Mesodermal cell (in vitro differentiated cells): ENCODE measurements at regions not wholly inside any gene's neighbourhood (a gene's known extent, or its start where the extent isn't known, plus 50 kb on each side); places are given as distances from the start of the nearest gene placed in this dataset.

ENCODE experiments used
- H3K27ac ChIP-seq: 2 replicates; pipeline ENCODE4 v1.7.0; 2013; ENCODE audit warnings: mild to moderate bottlenecking, low read depth, low read length, moderate library complexity; ENCODE audit not compliant: severe bottlenecking
- H3K36me3 ChIP-seq: 2 replicates; pipeline ENCODE4 v1.7.1; 2013; ENCODE audit warnings: mild to moderate bottlenecking, low read length, moderate library complexity; ENCODE audit not compliant: control insufficient read depth, insufficient read depth
- H3K4me1 ChIP-seq: one replicate; pipeline ENCODE4 v1.7.1; 2013; ENCODE audit warnings: mild to moderate bottlenecking, low read length; ENCODE audit not compliant: insufficient read depth, control insufficient read depth, poor library complexity, severe bottlenecking
- H3K4me3 ChIP-seq: 2 replicates; pipeline ENCODE4 v1.7.0; 2013; ENCODE audit warnings: low read length, control low read depth, mild to moderate bottlenecking; ENCODE audit not compliant: insufficient read depth, poor library complexity, severe bottlenecking; ENCODE audit errors: extremely low read depth
- H3K9me3 ChIP-seq: 2 replicates; pipeline ENCODE4 v1.7.1; 2013; ENCODE audit warnings: mild to moderate bottlenecking, low read length, moderate library complexity; ENCODE audit not compliant: control insufficient read depth
- WGBS, 2 experiments: methylation state at CpG; one replicate each; pipeline ENCODE4 v1.1.5; 2013; ENCODE audit warnings: missing lambda C conversion rate in 2 of 2; ENCODE audit not compliant: insufficient coverage in 2 of 2; 5-methylcytosine and 5-hydroxymethylcytosine counted together

GRCh38 chr12:125492354-125493270 lies 427.4 kb downstream of the AACS start:
- no peak overlapping the region for H3K4me3 ChIP-seq
- H3K4me1 ChIP-seq = no peaks in the 10 kb centered on the region
- 83 to 90% methylated on average over 11 to 15 of the region's 20 CpGs for WGBS, 2 experiments
- no peaks in the 10 kb centered on the region for H3K36me3 ChIP-seq
- H3K9me3 ChIP-seq = no peaks in the 10 kb centered on the region
- no peak overlapping the region for H3K27ac ChIP-seq

DNA sequence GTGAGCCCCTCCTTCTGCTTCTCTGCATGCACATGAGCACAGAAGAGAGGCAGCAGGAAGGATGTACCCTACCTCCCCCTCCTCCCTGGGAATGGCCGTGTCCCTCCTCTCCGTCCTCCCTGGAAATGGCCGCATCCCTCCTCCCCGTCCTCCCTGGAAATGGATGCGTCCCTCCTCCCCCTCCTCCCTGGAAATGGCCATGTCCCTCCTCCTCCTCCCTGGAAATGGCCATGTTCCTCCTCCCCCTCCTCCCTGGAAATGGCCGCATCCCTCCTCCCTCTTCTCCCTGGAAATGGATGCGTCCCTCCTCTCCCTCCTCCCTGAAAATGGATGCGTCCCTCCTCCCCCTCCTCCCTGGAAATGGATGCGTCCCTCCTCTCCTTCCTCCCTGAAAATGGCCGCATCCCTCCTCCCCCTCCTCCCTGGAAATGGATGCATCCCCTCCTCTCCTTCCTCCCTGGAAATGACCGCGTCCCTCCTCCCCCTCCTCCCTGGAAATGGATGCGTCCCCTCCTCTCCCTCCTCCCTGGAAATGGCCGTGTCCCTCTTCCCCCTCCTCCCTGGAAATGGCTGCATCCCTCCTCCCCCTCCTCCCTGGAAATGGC lies 428.6 kb downstream of the AACS start:
- Histone ChIP-seq H3K4me1 (no peaks in the 10 kb centered on the region), H3K36me3 (no peaks in the 10 kb centered on the region), H3K9me3 (no peaks in the 10 kb centered on the region), H3K4me3 (no peak overlapping the region), H3K27ac (no peak overlapping the region)
- WGBS, 2 experiments = 92 to 94% methylated on average over 4 to 10 of the region's 14 CpGs

- Histone ChIP-seq H3K36me3 (no peaks in the 10 kb centered on the region), H3K4me3 (no peak overlapping the region), H3K4me1 (no peaks in the 10 kb centered on the region), H3K27ac (no peak overlapping the region), H3K9me3 (no peaks in the 10 kb centered on the region)
- 77 to 90% methylated on average over 3 to 4 of the region's 6 CpGs for WGBS, 2 experiments
Measured at GRCh38 chr12:125503128-125503527, 437.9 kb downstream of the AACS start.

DNA sequence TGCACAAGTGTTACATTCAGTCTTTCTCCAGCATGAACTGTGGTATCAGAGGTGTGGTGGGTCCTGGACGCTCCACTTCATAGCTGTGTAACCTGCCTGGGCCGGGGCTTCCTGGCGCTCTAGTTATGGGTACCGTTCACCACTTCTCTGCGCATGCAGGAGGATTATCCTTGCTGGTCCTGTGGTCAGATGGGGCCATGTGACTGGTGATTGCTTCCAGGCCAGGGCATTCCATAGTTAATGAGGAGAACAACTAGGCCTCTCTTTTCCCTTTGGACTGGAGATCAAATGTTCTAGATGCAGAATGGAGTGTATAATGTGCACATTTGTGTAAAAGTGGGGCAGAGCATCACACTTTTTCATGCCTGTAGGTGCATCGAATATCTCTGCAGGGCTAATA lies 444.0 kb downstream of the AACS start:
- Histone ChIP-seq H3K4me3 (no peak overlapping the region), H3K27ac (no peak overlapping the region), H3K4me1 (no peaks in the 10 kb centered on the region), H3K36me3 (no peaks in the 10 kb centered on the region), H3K9me3 (no peaks in the 10 kb centered on the region)
- 89 to 90% methylated on average over 5 to 6 of the region's 6 CpGs for WGBS, 2 experiments

DNA sequence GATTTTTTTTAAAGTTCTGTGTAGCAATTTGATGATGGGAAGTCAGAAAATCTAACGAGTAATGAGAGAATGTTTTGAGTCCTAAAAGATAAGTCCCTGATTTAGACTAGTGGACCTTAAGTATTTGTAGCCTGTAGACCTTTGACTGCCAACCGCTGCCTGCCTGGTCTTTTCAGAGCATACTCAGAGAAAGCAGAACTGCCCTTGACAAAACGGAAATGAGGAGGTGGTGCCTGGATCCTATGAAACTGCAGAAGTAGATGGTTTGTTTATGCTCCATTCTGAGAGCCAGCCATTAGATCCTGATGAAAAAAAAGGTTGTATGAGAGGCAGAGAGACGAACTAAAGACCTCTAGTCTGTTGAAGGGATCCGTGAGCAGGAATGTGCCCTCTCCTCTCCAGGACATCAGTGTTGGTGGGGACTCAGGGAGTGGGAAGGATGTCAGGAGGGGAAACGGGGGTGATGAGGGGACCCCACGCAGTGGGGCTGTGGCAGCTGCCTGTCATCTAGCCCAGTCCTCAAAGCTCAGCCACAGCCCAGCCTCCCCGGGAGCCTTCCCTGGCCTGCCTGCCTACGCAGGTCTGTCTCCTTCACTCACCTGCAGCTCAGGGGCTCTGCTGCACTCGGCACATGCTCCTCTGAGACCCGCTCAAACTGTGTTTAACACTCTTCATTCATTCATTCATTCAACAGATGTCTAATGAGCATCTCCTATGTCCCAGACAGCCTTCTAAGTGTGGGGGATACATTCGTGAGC lies 447.5 kb downstream of the AACS start:
- H3K36me3 ChIP-seq = no peaks in the 10 kb centered on the region
- no peaks in the 10 kb centered on the region for H3K9me3 ChIP-seq
- H3K27ac ChIP-seq = no peak overlapping the region
- H3K4me3 ChIP-seq = no peak overlapping the region
- 89 to 92% methylated on average over 8 to 10 of the region's 12 CpGs for WGBS, 2 experiments
- no peaks in the 10 kb centered on the region for H3K4me1 ChIP-seq

GRCh38 chr12:125515887-125516286 lies 450.7 kb downstream of the AACS start:
- no peaks in the 10 kb centered on the region for H3K4me1 ChIP-seq

GRCh38 chr12:125518074-125518473 lies 452.8 kb downstream of the AACS start:
- Histone ChIP-seq H3K4me1 (no peaks in the 10 kb centered on the region), H3K9me3 (no peaks in the 10 kb centered on the region), H3K27ac (no peak overlapping the region), H3K4me3 (no peak overlapping the region), H3K36me3 (no peaks in the 10 kb centered on the region)
- 44 to 55% methylated on average over 2 of the region's 2 CpGs for WGBS, 2 experiments

More at GRCh38 chr12:125515887-125516286, 450.7 kb downstream of the AACS start:
- H3K4me3 ChIP-seq = no peak overlapping the region
- H3K27ac ChIP-seq = no peak overlapping the region
- 87 to 96% methylated on average over 5 to 6 of the region's 8 CpGs for WGBS, 2 experiments
- H3K9me3 ChIP-seq = no peaks in the 10 kb centered on the region
- H3K36me3 ChIP-seq = no peaks in the 10 kb centered on the region

DNA sequence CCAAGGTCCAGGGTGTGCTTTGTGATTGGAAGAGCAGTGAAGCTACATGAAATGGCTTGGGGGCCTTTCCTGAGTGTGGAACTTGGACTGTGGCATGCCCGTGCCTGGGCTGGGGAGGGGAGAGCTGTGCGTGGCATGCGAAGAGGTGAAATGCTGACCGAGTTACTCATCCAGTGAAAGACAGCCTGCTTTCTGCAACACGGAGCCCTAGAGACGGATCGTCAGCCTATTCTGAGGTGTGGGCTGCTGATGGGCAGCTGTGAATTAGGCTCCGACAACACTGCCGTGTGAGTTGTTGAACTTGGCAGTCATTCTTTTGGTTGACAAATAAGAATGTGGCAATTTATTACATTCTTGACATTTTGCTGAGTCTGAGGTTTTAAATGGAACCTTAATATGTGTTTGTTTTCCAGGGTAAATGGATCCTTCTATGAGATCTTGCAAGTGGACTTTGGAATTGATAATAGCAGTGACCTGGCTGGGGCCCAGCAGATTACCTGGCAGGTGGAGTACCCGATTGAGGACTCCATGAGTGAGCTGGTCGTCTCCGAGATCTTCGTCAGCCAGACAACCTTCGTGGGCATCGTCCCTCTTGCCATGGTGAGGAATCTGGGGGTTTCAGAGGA lies 453.9 kb downstream of the AACS start:
- 89 to 90% methylated on average over 11 to 14 of the region's 15 CpGs for WGBS, 2 experiments
- no peaks in the 10 kb centered on the region for H3K4me1 ChIP-seq
- no peak overlapping the region for H3K4me3 ChIP-seq
- H3K27ac ChIP-seq = no peak overlapping the region
- no peaks in the 10 kb centered on the region for H3K9me3 ChIP-seq
- no peaks in the 10 kb centered on the region for H3K36me3 ChIP-seq

DNA sequence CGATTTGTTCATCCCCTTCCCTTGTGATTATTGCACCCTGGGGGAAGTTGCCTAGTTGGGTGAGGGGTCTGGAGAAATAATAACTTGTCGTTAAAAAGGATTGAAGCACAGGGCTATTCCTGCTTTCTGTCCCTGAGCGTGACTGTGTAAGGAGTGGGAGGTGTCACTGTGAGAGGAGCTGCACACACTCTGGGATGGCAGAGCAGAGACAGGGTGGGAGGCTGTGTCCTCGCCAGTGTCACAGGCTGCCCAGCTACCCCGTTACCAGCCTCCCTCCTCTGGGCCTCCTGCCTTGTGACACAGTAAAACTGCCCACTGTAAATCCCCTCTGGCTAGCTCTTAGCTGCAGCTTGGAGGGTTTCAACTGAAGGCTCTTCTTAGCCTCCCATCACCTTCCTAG lies 460.6 kb downstream of the AACS start:
- no peaks in the 10 kb centered on the region for H3K9me3 ChIP-seq
- 91 to 94% methylated on average over 4 of the region's 5 CpGs for WGBS, 2 experiments
- no peaks in the 10 kb centered on the region for H3K4me1 ChIP-seq
- H3K27ac ChIP-seq = no peak overlapping the region
- H3K4me3 ChIP-seq = no peak overlapping the region
- no peaks in the 10 kb centered on the region for H3K36me3 ChIP-seq

- no peaks in the 10 kb centered on the region for H3K9me3 ChIP-seq
- H3K4me1 ChIP-seq = no peaks in the 10 kb centered on the region
- no peak overlapping the region for H3K27ac ChIP-seq
- 65 to 67% methylated on average over 3 of the region's 5 CpGs for WGBS, 2 experiments
- H3K36me3 ChIP-seq = no peaks in the 10 kb centered on the region
- no peak overlapping the region for H3K4me3 ChIP-seq
Measured at GRCh38 chr12:125528281-125528680, 463.0 kb downstream of the AACS start.
